Renal pelvis (tissue), 1 donor: ENCODE measurements at regions not wholly inside any gene's neighbourhood (a gene's known extent, or its start where the extent isn't known, plus 50 kb on each side); places are given as distances from the start of the nearest gene placed in this dataset.

Source experiments
- DNase-seq: peaks from one replicate; pipeline ENCODE4 v3.0.0-alpha.2; 2013

GRCh38 chr10:28250782-28251181 is 52.1 kb downstream of the MPP7 start:
- DNase-seq = no peak

GRCh38 chr10:28250358-28250757 is 52.5 kb downstream of the MPP7 start:
- no peak for DNase-seq

GRCh38 chr10:28249512-28249911 is 53.4 kb downstream of the MPP7 start:
- no peak for DNase-seq

GRCh38 chr10:28248092-28248491 is 54.8 kb downstream of the MPP7 start:
- no peak for DNase-seq

GRCh38 chr10:28246023-28246422 is 56.8 kb downstream of the MPP7 start:
- DNase-seq = no peak

- DNase-seq = no peak
These were observed 58.9 kb downstream of the MPP7 start for GRCh38 chr10:28243923-28244322.

- no peak for DNase-seq
These were observed 60.2 kb downstream of the MPP7 start for GRCh38 chr10:28242555-28243204.

GRCh38 chr10:28241741-28242399 is 61.0 kb downstream of the MPP7 start:
- DNase-seq = no peak

GRCh38 chr10:28240400-28240799 is 62.5 kb downstream of the MPP7 start:
- DNase-seq = no peak

- no peak for DNase-seq
These were observed 66.3 kb downstream of the MPP7 start for GRCh38 chr10:28236591-28236990.

- no peak for DNase-seq
These were observed 82.1 kb downstream of the MPP7 start for GRCh38 chr10:28220811-28221210.

GRCh38 chr10:28219251-28219650 is 83.6 kb downstream of the MPP7 start:
- DNase-seq = no peak

- DNase-seq = peak; percentile 10
These were observed 85.0 kb downstream of the MPP7 start for GRCh38 chr10:28217848-28218247.

GRCh38 chr10:28215930-28216329 is 86.9 kb downstream of the MPP7 start:
- no peak for DNase-seq

- DNase-seq = no peak
These were observed 88.6 kb downstream of the MPP7 start for GRCh38 chr10:28214219-28214618.

GRCh38 chr10:28211759-28212158 is 91.1 kb downstream of the MPP7 start:
- DNase-seq = no peak

- no peak for DNase-seq
These were observed 95.1 kb downstream of the MPP7 start for GRCh38 chr10:28207799-28208198.

GRCh38 chr10:28202941-28203352 is 99.9 kb downstream of the MPP7 start:
- no peak for DNase-seq

- DNase-seq = no peak
These were observed 101.2 kb downstream of the MPP7 start for GRCh38 chr10:28201410-28202400.

GRCh38 chr10:28200775-28201174 is 102.1 kb downstream of the MPP7 start:
- DNase-seq = no peak

GRCh38 chr10:28199941-28200340 is 102.9 kb downstream of the MPP7 start:
- no peak for DNase-seq

- DNase-seq = no peak
These were observed 112.7 kb downstream of the MPP7 start for GRCh38 chr10:28190196-28190595.

GRCh38 chr10:28188526-28188925 is 114.3 kb downstream of the MPP7 start:
- no peak for DNase-seq
